HG02840 (cell line): ENCODE measurements at regions not wholly inside any gene's neighbourhood (a gene's known extent, or its start where the extent isn't known, plus 50 kb on each side); places are given as distances from the start of the nearest gene placed in this dataset.
"Not testable (repeated sequence)": the region's sequence is repeated elsewhere in the genome, so short reads cannot be mapped to it uniquely, and the experiment has no call there.

Source experiments
- ATAC-seq: cut with Tn5 transposase; IDR thresholded peaks from one replicate; pipeline ENCODE4 v1.9.1; 2021; ENCODE audit warnings: mild to moderate bottlenecking, moderate library complexity, moderate number of reproducible peaks; ENCODE audit not compliant: unreplicated experiment, low FRiP score

DNA sequence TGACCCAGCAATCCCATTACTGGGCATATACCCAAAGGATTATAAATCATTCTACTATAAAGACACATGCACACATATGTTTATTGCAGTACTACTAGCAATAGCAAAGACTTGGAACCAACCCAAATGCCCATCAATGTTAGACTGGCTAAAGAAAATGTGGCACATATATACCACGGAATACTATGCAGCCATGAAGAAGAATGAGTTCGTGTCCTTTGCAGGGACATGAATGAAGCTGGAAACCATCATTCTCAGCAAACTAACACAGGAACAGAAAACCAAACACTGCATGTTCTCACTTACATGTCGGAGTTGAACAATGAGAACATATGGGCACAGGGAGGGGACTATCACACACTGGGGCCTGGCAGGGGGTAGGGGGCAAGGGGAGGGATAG is 183.0 kb downstream of the HACE1 start:
- not testable (repeated sequence) for ATAC-seq

DNA sequence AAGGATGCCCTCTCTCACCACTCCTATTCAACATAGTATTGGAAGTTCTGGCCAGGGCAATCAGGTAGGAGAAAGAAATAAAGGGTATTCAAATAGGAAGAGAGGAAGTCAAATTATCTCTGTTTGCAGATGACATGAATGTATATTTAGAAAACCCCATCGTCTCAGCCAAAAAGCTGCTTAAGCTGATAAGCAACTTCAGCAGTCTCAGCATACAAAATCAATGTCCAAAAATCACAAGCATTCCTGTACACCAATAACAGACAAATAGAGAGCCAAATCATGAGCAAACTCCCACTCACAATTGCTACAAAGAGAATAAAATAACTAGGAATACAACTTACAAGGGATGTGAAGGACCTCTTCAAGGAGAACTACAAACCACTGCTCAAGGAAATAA is 184.6 kb downstream of the HACE1 start:
- not testable (repeated sequence) for ATAC-seq

DNA sequence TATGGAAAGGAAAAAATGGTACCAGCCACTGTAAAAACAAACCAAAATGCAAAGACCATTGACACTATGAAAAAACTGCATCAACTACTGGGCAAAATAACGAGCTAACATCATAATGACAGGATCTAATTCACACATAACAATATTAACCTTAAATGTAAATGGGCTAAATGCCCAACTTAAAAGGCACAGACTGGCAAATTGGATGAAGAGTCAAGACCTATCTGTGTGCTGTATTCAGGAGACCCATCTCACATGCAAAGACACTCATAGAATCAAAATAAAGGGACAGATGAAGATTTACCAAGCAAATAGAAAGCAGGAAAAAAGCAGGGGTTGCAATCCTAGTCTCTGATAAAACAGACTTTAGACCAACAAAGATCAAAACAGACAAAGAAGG is 186.6 kb downstream of the HACE1 start:
- ATAC-seq, result not testable (repeated sequence)

DNA sequence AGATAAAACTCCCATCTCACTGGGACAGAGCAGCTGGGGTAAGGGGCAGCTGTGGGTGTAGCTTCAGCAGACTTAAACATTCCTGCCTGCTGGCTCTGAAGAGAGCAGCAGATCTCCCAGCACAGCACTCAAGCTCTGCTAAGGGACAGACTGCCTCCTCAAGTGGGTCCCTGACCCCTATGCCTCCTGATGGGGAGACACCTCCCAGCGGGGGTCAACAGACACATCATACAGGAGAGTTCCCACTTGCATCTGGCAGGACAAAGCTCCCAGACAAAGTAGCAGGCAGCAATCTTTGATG is 188.2 kb downstream of the HACE1 start:
- not testable (repeated sequence) for ATAC-seq

DNA sequence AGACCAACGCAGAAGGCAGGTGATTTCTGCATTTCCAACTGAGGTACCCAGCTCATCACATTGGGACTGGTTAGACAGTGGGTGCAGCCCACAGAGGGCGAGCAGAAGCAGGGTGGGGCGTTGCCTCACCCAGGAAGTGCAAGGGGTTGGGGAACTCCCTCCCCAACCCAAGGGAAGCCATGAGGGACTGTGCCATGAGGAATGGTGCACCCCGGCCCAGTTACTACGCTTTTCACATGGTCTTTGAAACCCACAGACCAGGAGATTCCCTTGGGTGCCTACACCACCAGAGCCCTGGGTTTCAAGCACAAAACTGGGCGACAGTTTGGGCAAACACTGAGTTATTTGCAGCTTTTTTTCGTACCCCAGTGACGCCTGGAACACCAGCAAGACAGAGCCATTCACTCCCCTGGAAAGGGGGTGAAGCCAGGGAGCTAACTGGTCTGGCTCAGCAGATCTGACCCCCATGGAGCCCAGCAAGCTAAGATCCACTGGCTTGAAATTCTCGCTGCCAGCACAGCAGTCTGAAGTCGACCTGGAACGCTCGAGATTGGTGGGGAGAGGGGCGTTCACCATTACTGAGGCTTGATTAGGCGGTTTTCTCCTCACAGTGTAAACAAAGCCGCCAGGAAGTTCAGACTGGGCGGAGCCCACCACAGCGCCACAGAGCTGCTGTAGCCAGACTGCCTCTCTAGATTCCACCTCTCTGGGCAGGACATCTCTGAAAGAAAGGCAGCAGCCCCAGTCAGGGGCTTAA is 188.7 kb downstream of the HACE1 start:
- ATAC-seq, result not testable (repeated sequence)

DNA sequence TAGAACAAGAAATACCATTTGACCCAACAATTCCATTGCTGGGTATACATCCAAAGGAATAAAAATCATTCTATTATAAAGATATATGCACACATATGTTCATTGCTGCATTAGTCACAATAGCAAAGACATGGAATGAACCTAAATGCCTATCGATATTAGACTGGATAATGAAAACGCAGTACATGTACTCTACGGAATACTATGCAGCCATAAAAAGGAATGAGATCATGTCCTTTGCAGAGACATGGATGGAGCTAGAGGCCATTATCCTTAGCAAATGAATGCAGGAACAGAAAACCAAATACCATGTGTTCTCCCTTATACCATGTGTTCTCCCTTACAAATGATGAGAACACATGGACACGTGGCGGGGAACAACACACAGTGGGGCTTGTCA is 190.2 kb downstream of the HACE1 start:
- no peak for ATAC-seq

DNA sequence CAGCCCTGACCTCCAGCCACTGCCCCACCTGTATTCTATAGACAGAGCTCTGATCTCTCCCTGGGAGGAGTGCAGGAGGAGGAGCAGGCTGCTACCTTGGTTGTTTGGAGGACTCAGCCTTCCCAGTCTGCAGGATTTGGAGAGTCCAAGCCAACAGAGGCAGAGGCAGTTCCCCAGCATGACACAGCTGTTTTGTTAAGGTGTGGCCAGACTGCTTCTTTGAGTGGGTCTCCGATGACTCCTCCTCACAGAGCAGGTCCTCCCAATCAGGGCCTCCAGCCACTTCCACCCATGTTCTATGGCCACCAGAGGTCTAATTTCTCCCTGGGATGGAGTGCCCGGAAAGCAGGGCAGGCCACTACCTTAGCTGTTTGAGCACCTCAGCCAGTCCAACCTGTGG is 203.5 kb downstream of the HACE1 start:
- ATAC-seq, result no peak

DNA sequence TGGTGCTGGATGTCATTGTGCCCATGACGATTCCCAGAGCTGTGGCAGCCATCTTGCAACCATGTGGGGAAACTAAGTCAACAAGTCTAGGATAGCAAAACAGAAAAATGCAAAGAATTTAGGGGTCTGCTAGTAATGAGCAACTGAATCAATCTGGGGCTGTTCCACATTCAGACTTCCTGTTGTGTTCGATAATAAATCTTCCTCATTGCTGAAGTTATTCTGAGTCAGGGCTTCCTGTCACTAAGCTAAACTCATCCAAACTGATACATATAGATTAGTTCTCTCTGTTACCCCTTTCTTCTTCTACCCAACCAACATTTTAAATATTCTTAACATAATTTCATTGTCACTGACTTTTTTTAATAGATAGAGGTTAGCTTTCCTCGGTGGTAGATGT is 205.9 kb downstream of the HACE1 start:
- ATAC-seq, result no peak

DNA sequence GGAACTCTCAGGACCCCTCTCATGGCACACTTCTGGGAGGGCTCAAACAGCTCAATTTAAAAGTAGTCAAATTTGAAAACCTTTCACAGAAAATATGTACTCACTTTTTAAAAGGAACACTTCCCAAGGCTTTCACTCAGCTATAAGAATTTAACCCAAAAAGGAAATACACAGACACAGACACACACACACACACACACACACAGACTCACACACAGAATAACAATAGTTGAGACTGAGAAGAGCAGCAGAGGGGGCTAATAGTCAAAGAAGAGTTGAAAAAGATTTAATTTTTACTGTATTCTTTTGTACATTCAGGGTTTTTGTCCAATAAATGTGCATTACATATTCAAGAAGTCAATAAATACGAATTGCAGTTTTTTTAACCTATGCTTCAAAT is 211.4 kb downstream of the HACE1 start:
- ATAC-seq, result no peak

DNA sequence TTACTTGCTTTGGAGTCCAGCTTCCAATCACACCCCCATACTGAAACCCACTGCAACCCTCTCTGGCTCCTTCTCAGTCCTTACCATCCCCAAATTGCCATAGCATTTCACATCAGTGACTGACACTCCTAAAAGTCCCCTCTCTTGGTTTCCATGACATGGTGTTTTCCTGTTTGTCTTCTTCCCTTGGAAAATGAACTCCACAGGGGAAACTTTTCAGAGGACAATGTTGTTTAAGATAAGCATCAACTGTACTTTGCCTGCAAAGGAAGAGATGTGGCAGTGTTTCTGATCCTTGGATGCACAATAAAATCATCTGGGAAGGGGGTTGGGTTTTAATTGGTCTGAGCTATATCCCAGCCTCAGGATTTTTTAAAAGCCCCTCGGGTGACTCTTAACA is 214.9 kb downstream of the HACE1 start:
- no peak for ATAC-seq

DNA sequence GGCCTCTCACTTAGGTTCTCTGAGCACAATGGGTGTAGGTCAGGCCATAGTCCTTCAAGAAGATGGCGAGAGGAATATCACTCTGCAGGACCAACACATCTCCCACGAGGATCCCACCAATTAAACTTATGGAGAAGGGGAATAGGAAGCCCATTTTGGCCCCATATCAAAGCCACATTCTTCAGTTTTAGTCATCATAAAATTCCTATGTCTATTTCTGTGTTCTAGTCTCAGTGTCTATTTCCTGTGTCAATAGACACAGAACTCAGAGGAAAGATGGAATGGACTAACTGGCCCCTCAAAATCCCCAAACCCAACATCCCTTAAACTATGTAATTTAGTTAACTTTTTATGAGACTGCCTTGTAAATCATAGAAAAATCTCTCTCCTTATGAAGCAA is 216.8 kb downstream of the HACE1 start:
- ATAC-seq, result no peak

DNA sequence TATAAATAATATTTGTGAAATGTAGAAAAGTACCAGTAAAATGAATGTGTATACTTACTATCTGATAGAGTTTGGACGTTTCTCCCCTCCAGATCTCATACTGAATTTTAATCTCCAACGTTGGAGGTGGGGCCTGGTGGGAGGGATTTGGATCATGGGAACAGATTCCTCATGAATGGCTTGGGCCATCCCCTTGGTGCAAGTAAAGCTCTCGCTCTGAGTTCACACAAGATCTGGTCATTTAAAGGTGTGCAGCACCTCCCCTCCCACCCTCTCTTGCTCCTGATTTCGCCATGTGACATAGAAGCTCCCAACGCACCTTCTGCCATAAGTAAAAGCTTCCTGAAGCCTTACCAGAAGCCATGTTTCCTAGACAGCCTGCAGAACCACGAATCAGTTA is 219.0 kb downstream of the HACE1 start:
- no peak for ATAC-seq

DNA sequence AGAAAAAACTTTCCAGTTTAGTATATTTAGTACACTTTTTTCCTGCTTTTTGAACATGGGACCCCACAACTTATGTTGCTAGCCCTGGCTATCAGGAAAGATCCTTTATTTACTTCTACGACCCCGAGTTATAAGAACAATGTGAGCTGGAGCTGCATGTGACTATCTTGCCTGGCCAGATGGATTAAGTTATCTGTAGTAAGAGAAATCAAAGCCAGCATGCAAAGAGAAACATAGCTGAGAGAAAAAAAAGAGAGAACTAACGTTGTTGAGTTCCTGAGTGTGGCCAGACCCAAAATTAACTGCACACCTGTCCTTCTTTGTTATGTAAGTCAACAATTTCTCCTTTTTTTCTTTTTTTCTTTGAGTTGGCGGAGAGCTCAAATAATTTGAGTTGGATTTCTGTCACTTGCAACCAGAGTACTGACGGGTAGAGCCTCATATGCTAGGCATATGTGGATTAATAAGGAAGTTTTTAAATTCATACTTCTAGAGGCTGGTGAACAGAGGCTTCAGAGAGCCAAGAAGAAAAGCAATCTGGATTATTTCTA is 219.5 kb downstream of the HACE1 start:
- no peak for ATAC-seq

DNA sequence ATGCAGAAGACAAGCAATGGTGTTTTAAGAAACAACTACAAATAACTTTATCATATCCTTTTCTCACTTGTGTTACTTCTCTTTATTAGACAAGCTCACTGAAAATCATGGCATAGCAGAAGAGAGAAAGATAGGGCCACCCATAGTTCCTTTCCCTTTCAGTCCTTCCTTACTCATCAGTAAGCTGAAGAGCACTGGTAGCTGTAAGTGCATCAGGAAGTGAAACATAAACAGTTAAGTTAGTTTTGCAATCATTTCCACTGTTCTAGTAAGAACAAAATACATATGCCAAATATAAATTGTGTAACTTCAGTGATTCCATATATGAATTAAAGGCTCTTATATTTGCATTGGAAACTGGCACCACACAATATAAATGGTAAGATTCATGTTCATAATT is 220.1 kb downstream of the HACE1 start:
- ATAC-seq, result no peak

DNA sequence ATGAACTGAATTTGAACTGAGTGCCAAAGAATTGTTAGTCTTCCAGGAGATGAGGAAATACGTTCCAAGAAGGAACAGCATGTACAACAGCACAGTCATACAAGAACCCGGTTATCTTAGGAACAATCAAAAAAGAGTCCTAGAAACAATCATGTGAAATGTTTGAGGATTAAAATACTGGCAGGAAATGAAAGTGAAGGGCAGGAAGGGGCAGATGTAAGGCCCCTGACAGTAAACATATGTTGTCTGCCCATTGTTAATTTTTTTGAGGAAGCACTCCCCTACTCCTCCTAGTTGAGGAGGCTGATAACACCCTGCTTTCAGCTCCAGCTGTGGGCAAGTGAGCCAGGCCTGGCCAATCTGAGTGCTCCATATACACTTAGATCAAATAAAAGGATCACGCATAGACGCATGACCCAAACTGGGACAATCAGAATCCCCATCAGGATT is 220.9 kb downstream of the HACE1 start:
- ATAC-seq, result no peak

DNA sequence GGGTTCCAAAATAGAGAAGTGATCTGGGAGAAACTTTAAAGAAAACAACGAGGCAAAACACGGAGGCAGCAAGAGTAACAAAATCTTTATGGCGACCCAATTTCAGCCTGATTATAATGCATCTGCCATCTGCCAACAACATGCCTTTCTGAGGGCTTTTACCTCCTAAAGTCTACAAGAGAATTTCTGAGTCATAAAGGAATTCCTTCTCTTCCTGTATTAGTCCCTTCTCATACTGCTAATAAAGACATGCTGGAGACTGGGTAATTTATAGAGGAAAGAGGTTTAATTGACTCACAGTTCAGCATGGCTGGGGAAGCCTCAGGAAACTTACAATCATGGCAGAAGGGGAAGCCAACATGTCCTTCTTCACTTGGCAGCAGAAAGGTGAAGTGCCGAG is 226.6 kb downstream of the HACE1 start:
- ATAC-seq, result no peak

DNA sequence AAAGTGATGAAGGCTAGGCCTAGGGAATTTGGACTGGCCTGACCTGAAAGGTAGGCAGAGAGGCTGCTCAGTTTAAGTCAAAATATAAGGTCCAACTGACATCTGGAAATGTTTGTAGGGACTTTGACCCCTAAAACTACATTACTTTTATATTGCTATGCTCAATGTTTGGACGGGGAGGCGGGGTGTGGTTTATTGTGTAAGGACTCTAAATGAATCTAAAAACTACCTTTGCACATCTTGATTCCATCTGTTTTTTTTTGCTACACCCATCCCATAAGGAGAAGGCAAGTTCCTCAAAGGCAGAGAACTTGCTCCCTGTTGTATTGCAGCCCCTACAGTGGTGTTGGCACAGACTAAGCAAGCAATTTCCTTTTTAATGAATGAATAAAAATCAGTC is 227.1 kb downstream of the HACE1 start:
- ATAC-seq, result no peak

DNA sequence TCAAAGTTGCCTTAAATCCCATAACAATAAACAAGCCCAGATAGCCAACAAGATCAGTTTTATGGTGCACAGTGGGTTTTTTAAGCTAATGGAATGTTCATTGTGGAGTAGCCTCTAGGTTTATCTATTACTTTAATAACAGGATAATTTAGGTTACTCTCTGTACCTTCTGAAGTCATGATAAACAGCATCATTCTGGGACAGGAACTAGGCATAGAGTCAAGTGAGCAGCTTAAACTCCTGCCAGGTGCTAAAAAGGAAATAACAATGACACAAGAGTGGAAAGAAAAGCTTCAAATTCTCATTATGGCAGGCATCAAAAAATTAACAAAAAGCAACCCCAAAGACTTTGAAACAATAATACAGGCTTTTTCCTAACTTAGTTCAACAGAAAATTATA is 228.8 kb downstream of the HACE1 start:
- ATAC-seq, result no peak

DNA sequence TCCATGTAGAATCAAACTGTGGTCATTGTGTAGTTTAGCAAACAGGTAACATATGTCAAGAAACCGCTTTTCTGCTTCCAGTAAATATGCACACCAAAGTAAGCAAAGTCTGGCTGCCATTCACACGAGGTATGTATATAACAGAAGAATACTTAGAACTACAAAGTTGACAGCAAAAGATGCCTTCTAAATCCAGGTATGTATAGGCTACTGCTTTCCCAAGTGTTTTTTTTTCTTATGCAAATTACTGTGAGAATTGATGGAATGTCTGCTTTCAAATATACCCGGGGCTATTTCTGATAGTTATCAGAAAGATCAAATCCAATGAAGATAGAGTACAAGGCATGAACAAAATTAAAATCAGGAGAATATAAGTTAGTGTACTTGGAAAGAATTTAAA is 229.2 kb downstream of the HACE1 start:
- ATAC-seq, result no peak

DNA sequence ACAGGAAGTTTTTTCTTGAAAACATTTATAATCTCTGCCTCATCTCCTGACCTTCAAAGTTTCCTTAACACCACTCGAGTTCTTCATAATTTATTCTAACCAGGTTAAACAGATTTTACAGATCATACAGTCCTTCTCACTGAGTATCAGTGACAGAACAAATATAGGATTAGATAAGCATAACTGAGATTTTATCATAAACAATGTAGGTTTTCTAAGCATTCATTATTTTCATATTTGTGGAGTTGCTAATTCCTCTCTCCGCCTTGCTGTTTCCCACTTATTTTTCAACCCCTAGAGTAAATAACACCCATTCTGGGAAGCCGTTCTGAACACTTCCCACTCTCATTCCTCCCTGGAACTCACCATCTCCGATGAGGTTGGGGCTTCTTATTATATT is 229.9 kb downstream of the HACE1 start:
- ATAC-seq, result no peak

DNA sequence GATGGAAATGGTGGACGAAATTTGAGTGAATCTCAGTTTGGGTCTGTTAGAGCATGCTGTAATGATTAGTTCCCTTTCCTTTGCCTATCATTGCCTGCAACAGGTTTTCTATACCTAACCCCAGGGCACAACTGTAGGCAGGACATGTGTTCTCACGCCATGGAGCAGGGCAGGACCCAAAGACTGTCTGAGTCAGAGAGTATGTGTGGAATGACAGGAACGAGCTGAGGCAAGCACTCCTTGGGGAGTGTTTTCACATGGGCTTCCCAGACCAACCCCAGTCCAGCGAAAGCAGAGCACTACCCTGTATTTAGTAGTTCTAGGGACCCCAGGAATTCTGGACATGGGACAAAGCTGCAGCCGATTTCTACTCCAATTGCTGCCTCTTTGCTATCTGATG is 234.2 kb downstream of the HACE1 start:
- no peak for ATAC-seq

DNA sequence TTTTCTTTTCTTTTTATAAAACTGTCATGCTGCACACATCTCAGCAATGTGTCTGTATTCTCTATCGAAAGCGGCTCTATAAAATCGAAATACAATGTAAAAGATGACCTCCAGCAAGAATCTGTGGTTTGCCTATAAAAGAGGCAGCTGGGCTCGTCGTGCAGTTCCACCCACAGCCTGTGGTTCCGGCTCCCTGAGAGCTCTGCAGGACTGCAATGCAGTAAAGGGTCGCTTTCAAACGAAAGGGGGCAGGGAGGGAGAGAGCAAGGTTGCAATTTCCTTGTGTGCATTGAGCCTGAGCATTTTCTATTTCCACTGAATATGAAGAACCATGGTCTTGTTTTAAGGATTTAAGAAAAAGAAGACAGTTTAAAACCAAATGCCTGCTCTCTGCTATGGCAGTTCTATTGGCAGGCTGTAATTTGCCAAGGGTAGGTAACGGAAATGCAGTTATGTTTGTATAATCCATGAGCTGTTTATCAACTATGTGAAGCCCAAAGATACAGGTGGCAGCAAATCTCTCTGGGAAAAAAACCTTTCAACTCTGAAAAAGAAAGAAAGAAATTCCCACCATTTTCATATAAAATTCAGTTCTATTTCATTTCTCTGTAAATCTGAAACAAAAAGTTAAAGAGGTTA is 236.5 kb downstream of the HACE1 start:
- ATAC-seq, result no peak
